Neuronal stem cell (in vitro differentiated cells): ENCODE measurements at regions not wholly inside any gene's neighbourhood (a gene's known extent, or its start where the extent isn't known, plus 50 kb on each side); places are given as distances from the start of the nearest gene placed in this dataset.
"Not testable (repeated sequence)": the region's sequence is repeated elsewhere in the genome, so short reads cannot be mapped to it uniquely, and the experiment has no call there.

Experiments
- DNase-seq: peaks from one replicate; pipeline ENCODE4 v3.0.0-alpha.2; 2013; ENCODE audit warnings: low spot score
- H2AFZ ChIP-seq: one replicate; pipeline ENCODE4 v1.6.1; 2013; ENCODE audit warnings: mild to moderate bottlenecking, low read length, inconsistent platforms
- H2AK5ac ChIP-seq: 2 replicates; pipeline ENCODE4 v1.6.1; 2013; ENCODE audit warnings: low read depth, mild to moderate bottlenecking, inconsistent platforms, low read length, moderate library complexity, mixed read lengths
- H2BK120ac ChIP-seq: 2 replicates; pipeline ENCODE4 v1.6.1; 2013; ENCODE audit warnings: low read depth, mild to moderate bottlenecking, inconsistent platforms, low read length, moderate library complexity, mixed read lengths
- H2BK12ac ChIP-seq: one replicate; pipeline ENCODE4 v1.6.1; 2013; ENCODE audit warnings: low read length, inconsistent platforms
- H2BK15ac ChIP-seq: 2 replicates; pipeline ENCODE4 v1.6.1; 2013; ENCODE audit warnings: mild to moderate bottlenecking, low read length, inconsistent platforms, mixed read lengths
- H2BK5ac ChIP-seq: one replicate; pipeline ENCODE4 v1.6.1; 2013; ENCODE audit warnings: inconsistent platforms, mild to moderate bottlenecking, low read length, moderate library complexity
- H3K14ac ChIP-seq: one replicate; pipeline ENCODE4 v1.6.1; 2013; ENCODE audit warnings: low read length, inconsistent platforms
- H3K18ac ChIP-seq: 2 replicates; pipeline ENCODE4 v1.6.1; 2013; ENCODE audit warnings: low read length, inconsistent platforms
- H3K23ac ChIP-seq: 2 replicates; pipeline ENCODE4 v1.6.1; 2013; ENCODE audit warnings: low read depth, mild to moderate bottlenecking, mixed read lengths, low read length, inconsistent platforms; ENCODE audit not compliant: poor library complexity
- H3K27ac ChIP-seq: replicated peaks from 3 replicates; pipeline ENCODE4 v1.5.1; 2013; ENCODE audit warnings: low read length, inconsistent platforms
- H3K27me3 ChIP-seq, 3 experiments: 2 replicates each; pipeline ENCODE4 v1.6.1; 2013; ENCODE audit warnings: low read length in 3 of 3, mild to moderate bottlenecking in 2 of 3, inconsistent platforms in 1 of 3, low read depth in 1 of 3, mixed read lengths in 1 of 3, moderate library complexity in 1 of 3; ENCODE audit not compliant: control insufficient read depth in 3 of 3, insufficient read depth in 3 of 3
- H3K36me3 ChIP-seq, 2 donors: replicated peaks in 1 of 2; 2 replicates each; pipeline ENCODE4 v1.6.1; 2013; ENCODE audit warnings: low read length in 2 of 2; ENCODE audit not compliant: control insufficient read depth in 2 of 2, insufficient read depth in 2 of 2
- H3K4ac ChIP-seq: 2 replicates; pipeline ENCODE4 v1.6.1; 2013; ENCODE audit warnings: inconsistent platforms, mild to moderate bottlenecking, low read length, moderate library complexity
- H3K4me1 ChIP-seq, 2 donors: 1 replicate in 1 of 2; 2 replicates in 1 of 2; pipeline ENCODE4 v1.6.1; 2013; ENCODE audit warnings: low read length in 2 of 2, low read depth in 1 of 2; ENCODE audit not compliant: control insufficient read depth in 2 of 2, insufficient read depth in 1 of 2
- H3K4me2 ChIP-seq: one replicate; pipeline ENCODE4 v1.6.1; 2013; ENCODE audit warnings: mild to moderate bottlenecking, low read length, inconsistent platforms; ENCODE audit not compliant: insufficient read depth, poor library complexity, severe bottlenecking
- H3K4me3 ChIP-seq, 2 donors: 2 replicates each; pipeline ENCODE4 v1.5.1; 2013; ENCODE audit warnings: low read length in 2 of 2, mild to moderate bottlenecking in 2 of 2, inconsistent platforms in 1 of 2, moderate library complexity in 1 of 2
- H3K79me1 ChIP-seq: one replicate; pipeline ENCODE4 v1.6.1; 2013; ENCODE audit warnings: low read depth, mild to moderate bottlenecking, inconsistent platforms, low read length, moderate library complexity
- H3K9ac ChIP-seq: one replicate; pipeline ENCODE4 v1.6.1; 2013; ENCODE audit warnings: mild to moderate bottlenecking, low read depth, low read length, inconsistent platforms; ENCODE audit not compliant: poor library complexity
- H3K9me3 ChIP-seq, 2 donors: replicated peaks in 1 of 2; 2 replicates each; pipeline versions ENCODE3 to v1.6.1; 2013; ENCODE audit warnings: low read length in 2 of 2, mild to moderate bottlenecking in 2 of 2, inconsistent platforms in 1 of 2, low read depth in 1 of 2, mixed read lengths in 1 of 2, moderate library complexity in 1 of 2; ENCODE audit not compliant: control insufficient read depth in 2 of 2, insufficient read depth in 1 of 2
- H4K8ac ChIP-seq: one replicate; pipeline ENCODE4 v1.6.1; 2013; ENCODE audit warnings: low read depth, mild to moderate bottlenecking, inconsistent platforms, low read length, moderate library complexity
- H4K91ac ChIP-seq: one replicate; pipeline ENCODE4 v1.6.1; 2013; ENCODE audit warnings: low read length, low read depth, mild to moderate bottlenecking, inconsistent platforms; ENCODE audit not compliant: poor library complexity
- WGBS, 2 donors: extraction: QIAGEN DNeasy Blood & Tissue Kit; methylation state at CpG; one replicate each; pipeline ENCODE4 v1.1.7; 2013; ENCODE audit warnings: missing lambda C conversion rate in 2 of 2, mixed read lengths in 1 of 2; ENCODE audit not compliant: insufficient read length in 2 of 2, insufficient replicate concordance in 1 of 2; ENCODE audit errors: extremely low coverage in 2 of 2; 5-methylcytosine and 5-hydroxymethylcytosine counted together

- not testable (repeated sequence) for H3K27ac ChIP-seq, H3K4me3 ChIP-seq, H3K4ac ChIP-seq, H2BK12ac ChIP-seq, H4K8ac ChIP-seq, H4K91ac ChIP-seq, H3K27me3 ChIP-seq, H3K36me3 ChIP-seq, H3K9ac ChIP-seq, H2BK5ac ChIP-seq, H3K14ac ChIP-seq, H3K4me2 ChIP-seq, H2AFZ ChIP-seq, H3K4me1 ChIP-seq, H2AK5ac ChIP-seq, H3K9me3 ChIP-seq, H3K23ac ChIP-seq, H3K79me1 ChIP-seq, H2BK15ac ChIP-seq, DNase-seq, H3K18ac ChIP-seq, H2BK120ac ChIP-seq
- WGBS, 2 donors = no CpG with 5 or more reads among the region's 7 CpGs
These were observed 291.9 kb downstream of the PDCD6IP start for GRCh38 chr3:34090379-34090778.

GRCh38 chr3:34090876-34091275 lies 292.4 kb downstream of the PDCD6IP start:
- no peak overlapping the region for H4K8ac ChIP-seq
- DNase-seq = no peak
- WGBS, 2 donors = no CpG with 5 or more reads among the region's 4 CpGs
- no peaks in the 10 kb centered on the region for H3K27me3 ChIP-seq
- H3K27ac ChIP-seq = no peak overlapping the region
- no peaks in the 10 kb centered on the region for H3K9me3 ChIP-seq
- peak overlapping the region; percentile 36 for H3K18ac ChIP-seq
- H2AFZ ChIP-seq = no peak overlapping the region
- H3K4me3 ChIP-seq = no peak overlapping the region
- no peak overlapping the region for H3K4me2 ChIP-seq
- no peaks in the 10 kb centered on the region for H3K36me3 ChIP-seq
- H4K91ac ChIP-seq = no peak overlapping the region
- no peak overlapping the region for H2BK5ac ChIP-seq
- no peak overlapping the region for H2AK5ac ChIP-seq
- H2BK120ac ChIP-seq = no peak overlapping the region
- no peak overlapping the region for H3K14ac ChIP-seq
- H3K23ac ChIP-seq = no peak overlapping the region
- no peak overlapping the region for H3K9ac ChIP-seq
- peaks cover 0 to 2% of the 10 kb centered on the region in 2 donors for H3K4me1 ChIP-seq
- no peak overlapping the region for H3K4ac ChIP-seq
- no peaks in the 10 kb centered on the region for H3K79me1 ChIP-seq
- no peak overlapping the region for H2BK15ac ChIP-seq
- no peak overlapping the region for H2BK12ac ChIP-seq

- H2AK5ac ChIP-seq, DNase-seq, H3K9me3 ChIP-seq: not testable (repeated sequence)
These were observed 295.9 kb downstream of the PDCD6IP start for GRCh38 chr3:34094280-34094679.

GRCh38 chr3:34102288-34102687 lies 303.9 kb downstream of the PDCD6IP start:
- H3K36me3 ChIP-seq = no peaks in the 10 kb centered on the region
- H3K27me3 ChIP-seq = no peaks in the 10 kb centered on the region
- H4K91ac ChIP-seq = no peak overlapping the region
- H3K18ac ChIP-seq = no peak overlapping the region
- H3K9me3 ChIP-seq = no peaks in the 10 kb centered on the region
- H3K14ac ChIP-seq = no peak overlapping the region
- H2AK5ac ChIP-seq = no peak overlapping the region
- H3K23ac ChIP-seq = no peak overlapping the region
- no peak overlapping the region for H3K4me2 ChIP-seq
- H2BK5ac ChIP-seq = no peak overlapping the region
- H3K9ac ChIP-seq = no peak overlapping the region
- no peak overlapping the region for H2BK15ac ChIP-seq
- H3K79me1 ChIP-seq = no peaks in the 10 kb centered on the region
- no peak overlapping the region for H3K27ac ChIP-seq
- H3K4ac ChIP-seq = no peak overlapping the region
- H2BK120ac ChIP-seq = no peak overlapping the region
- no peak overlapping the region for H3K4me3 ChIP-seq
- WGBS, 2 donors = no CpG with 5 or more reads among the region's 4 CpGs
- H4K8ac ChIP-seq = no peak overlapping the region
- DNase-seq = no peak
- no peak overlapping the region for H2BK12ac ChIP-seq
- no peaks in the 10 kb centered on the region for H3K4me1 ChIP-seq
- no peak overlapping the region for H2AFZ ChIP-seq

More at GRCh38 chr3:34094280-34094679, 295.9 kb downstream of the PDCD6IP start:
- not testable (repeated sequence) for H2BK120ac ChIP-seq, H3K27ac ChIP-seq, H2BK12ac ChIP-seq, H3K4me1 ChIP-seq, H2BK5ac ChIP-seq, H3K4me3 ChIP-seq, H4K8ac ChIP-seq, H3K14ac ChIP-seq, H3K79me1 ChIP-seq, H3K4ac ChIP-seq, H3K27me3 ChIP-seq, H3K18ac ChIP-seq, H4K91ac ChIP-seq, H3K23ac ChIP-seq, H2AFZ ChIP-seq, H2BK15ac ChIP-seq, H3K4me2 ChIP-seq, H3K9ac ChIP-seq, H3K36me3 ChIP-seq
- WGBS, 2 donors = no CpG with 5 or more reads among the region's 9 CpGs
